Neural cell (in vitro differentiated cells): ENCODE measurements at regions not wholly inside any gene's neighbourhood (a gene's known extent, or its start where the extent isn't known, plus 50 kb on each side); places are given as distances from the start of the nearest gene placed in this dataset.

Source experiments
- CTCF ChIP-seq: fragments of 450-650 bp; IDR thresholded peaks from 2 replicates; pipeline ENCODE4 v1.5.1; 2014; ENCODE audit warnings: antibody characterized with exemption, mild to moderate bottlenecking, moderate library complexity; ENCODE audit not compliant: poor library complexity, severe bottlenecking
- EP300 ChIP-seq: fragments of 450-650 bp; conservative IDR thresholded peaks from 2 replicates; pipeline ENCODE4 v1.6.1; 2014; ENCODE audit warnings: antibody characterized with exemption, mild to moderate bottlenecking, moderate library complexity; ENCODE audit not compliant: poor library complexity, severe bottlenecking
- EZH2 ChIP-seq: fragments of 200-600, 300-800 bp; shearing (Covaris generic), sonication (generic); IDR thresholded peaks from 2 replicates; pipeline ENCODE4 v1.6.1; 2014; ENCODE audit warnings: antibody characterized with exemption, low read length, borderline replicate concordance, mild to moderate bottlenecking; ENCODE audit not compliant: insufficient read depth, poor library complexity, severe bottlenecking
- POLR2AphosphoS5 ChIP-seq: IDR thresholded peaks from 2 replicates; pipeline ENCODE4 v1.6.1; 2012
- RAD21 ChIP-seq: fragments of 450-650 bp; conservative IDR thresholded peaks from 2 replicates; pipeline ENCODE4 v1.6.1; 2014; ENCODE audit warnings: antibody characterized with exemption, mild to moderate bottlenecking, moderate library complexity
- REST ChIP-seq: IDR thresholded peaks from 2 replicates; pipeline ENCODE4 v1.6.1; 2012; ENCODE audit warnings: borderline replicate concordance

- no peak for TF ChIP-seq EZH2
- TF ChIP-seq CTCF, result no peak
- no peak for TF ChIP-seq POLR2AphosphoS5
- TF ChIP-seq REST, result no peak
- no peak for TF ChIP-seq EP300
- TF ChIP-seq RAD21, result no peak
Observed at GRCh38 chr3:72412340-72412956, 435.8 kb downstream of the SHQ1 start.
